ENCODE measurements at regions not wholly inside any gene's neighbourhood (a gene's known extent, or its start where the extent isn't known, plus 50 kb on each side); places are given as distances from the start of the nearest gene placed in this dataset.
"Not testable (repeated sequence)": the region's sequence is repeated elsewhere in the genome, so short reads cannot be mapped to it uniquely, and the experiment has no call there.

GRCh38 chr13:18322821-18323220 is 858.8 kb downstream of the TUBA3C start:
- DNase-seq (ENCODE audit: low read depth); in situ Hi-C loops (cut with HindIII; ENCODE audit: low pct_unique_long_range_greater_than_20kb, low sequenced_read_pairs): not testable (repeated sequence)

GRCh38 chr13:18319653-18320052 is 862.0 kb downstream of the TUBA3C start:
- in situ Hi-C loops (cut with HindIII; ENCODE audit: low pct_unique_long_range_greater_than_20kb, low sequenced_read_pairs); DNase-seq (ENCODE audit: low read depth): not testable (repeated sequence)

- in situ Hi-C loops (cut with HindIII; ENCODE audit: low pct_unique_long_range_greater_than_20kb, low sequenced_read_pairs): not testable (repeated sequence)
- DNase-seq (ENCODE audit: low read depth): peak; percentile 80
Observed at GRCh38 chr13:18303240-18303813, 878.3 kb downstream of the TUBA3C start.

GRCh38 chr13:18300968-18301367 is 880.7 kb downstream of the TUBA3C start:
- in situ Hi-C loops (cut with HindIII; ENCODE audit: low pct_unique_long_range_greater_than_20kb, low sequenced_read_pairs); DNase-seq (ENCODE audit: low read depth): not testable (repeated sequence)

GRCh38 chr13:18297359-18297758 is 884.3 kb downstream of the TUBA3C start:
- in situ Hi-C loops (cut with HindIII; ENCODE audit: low pct_unique_long_range_greater_than_20kb, low sequenced_read_pairs); DNase-seq (ENCODE audit: low read depth): not testable (repeated sequence)

- DNase-seq (ENCODE audit: low read depth); in situ Hi-C loops (cut with HindIII; ENCODE audit: low pct_unique_long_range_greater_than_20kb, low sequenced_read_pairs): not testable (repeated sequence)
Observed at GRCh38 chr13:18296617-18297016, 885.0 kb downstream of the TUBA3C start.

- DNase-seq (ENCODE audit: low read depth); in situ Hi-C loops (cut with HindIII; ENCODE audit: low pct_unique_long_range_greater_than_20kb, low sequenced_read_pairs): not testable (repeated sequence)
Observed at GRCh38 chr13:18294311-18294710, 887.3 kb downstream of the TUBA3C start.

- in situ Hi-C loops (cut with HindIII; ENCODE audit: low pct_unique_long_range_greater_than_20kb, low sequenced_read_pairs); DNase-seq (ENCODE audit: low read depth): not testable (repeated sequence)
Observed at GRCh38 chr13:18286848-18287247, 894.8 kb downstream of the TUBA3C start.

GRCh38 chr13:18285663-18286062 is 896.0 kb downstream of the TUBA3C start:
- DNase-seq (ENCODE audit: low read depth); in situ Hi-C loops (cut with HindIII; ENCODE audit: low pct_unique_long_range_greater_than_20kb, low sequenced_read_pairs): not testable (repeated sequence)

- DNase-seq (ENCODE audit: low read depth); in situ Hi-C loops (cut with HindIII; ENCODE audit: low pct_unique_long_range_greater_than_20kb, low sequenced_read_pairs): not testable (repeated sequence)
Observed at GRCh38 chr13:18284040-18284439, 897.6 kb downstream of the TUBA3C start.

GRCh38 chr13:18281829-18282597 is 899.6 kb downstream of the TUBA3C start:
- in situ Hi-C loops (cut with HindIII; ENCODE audit: low pct_unique_long_range_greater_than_20kb, low sequenced_read_pairs); DNase-seq (ENCODE audit: low read depth): not testable (repeated sequence)

GRCh38 chr13:18280904-18281828 is 900.5 kb downstream of the TUBA3C start:
- in situ Hi-C loops (cut with HindIII; ENCODE audit: low pct_unique_long_range_greater_than_20kb, low sequenced_read_pairs): not testable (repeated sequence)
- peak; percentile 48 for DNase-seq (ENCODE audit: low read depth)

GRCh38 chr13:18279971-18280370 is 901.7 kb downstream of the TUBA3C start:
- DNase-seq (ENCODE audit: low read depth): peak; percentile 63
- in situ Hi-C loops (cut with HindIII; ENCODE audit: low pct_unique_long_range_greater_than_20kb, low sequenced_read_pairs): not testable (repeated sequence)

- in situ Hi-C loops (cut with HindIII; ENCODE audit: low pct_unique_long_range_greater_than_20kb, low sequenced_read_pairs); DNase-seq (ENCODE audit: low read depth): not testable (repeated sequence)
Observed at GRCh38 chr13:18277372-18277771, 904.3 kb downstream of the TUBA3C start.

- in situ Hi-C loops (cut with HindIII; ENCODE audit: low pct_unique_long_range_greater_than_20kb, low sequenced_read_pairs): not testable (repeated sequence)
- peak; percentile 42 for DNase-seq (ENCODE audit: low read depth)
Observed at GRCh38 chr13:18276280-18276679, 905.3 kb downstream of the TUBA3C start.

- DNase-seq (ENCODE audit: low read depth); in situ Hi-C loops (cut with HindIII; ENCODE audit: low pct_unique_long_range_greater_than_20kb, low sequenced_read_pairs): not testable (repeated sequence)
Observed at GRCh38 chr13:18273785-18274514, 907.7 kb downstream of the TUBA3C start.

GRCh38 chr13:18258801-18259419 is 922.7 kb downstream of the TUBA3C start:
- in situ Hi-C loops (cut with HindIII; ENCODE audit: low pct_unique_long_range_greater_than_20kb, low sequenced_read_pairs); DNase-seq (ENCODE audit: low read depth): not testable (repeated sequence)

All from Caki2 (cell line).